Fibroblast of skin of scalp (primary cell): ENCODE measurements at regions not wholly inside any gene's neighbourhood (a gene's known extent, or its start where the extent isn't known, plus 50 kb on each side); places are given as distances from the start of the nearest gene placed in this dataset.

Source experiments
- DNase-seq: peaks from one replicate; pipeline ENCODE4 v3.0.0-alpha.2; 2013

- DNase-seq: no peak
Measured at GRCh38 chr4:189420572-189420971, 520.1 kb upstream of the FRG1 start.

- no peak for DNase-seq
Measured at GRCh38 chr4:189436207-189436606, 504.5 kb upstream of the FRG1 start.

GRCh38 chr4:189440716-189441115 is 500.0 kb upstream of the FRG1 start:
- no peak for DNase-seq

- DNase-seq: no peak
Measured at GRCh38 chr4:189443341-189443740, 497.3 kb upstream of the FRG1 start.

- no peak for DNase-seq
Measured at GRCh38 chr4:189445613-189446012, 495.1 kb upstream of the FRG1 start.

- DNase-seq: no peak
Measured at GRCh38 chr4:189463734-189464133, 476.9 kb upstream of the FRG1 start.

GRCh38 chr4:189494407-189494806 is 446.3 kb upstream of the FRG1 start:
- DNase-seq: no peak

- DNase-seq: no peak
Measured at GRCh38 chr4:189497516-189497915, 443.2 kb upstream of the FRG1 start.

GRCh38 chr4:189497996-189498395 is 442.7 kb upstream of the FRG1 start:
- DNase-seq: no peak

GRCh38 chr4:189498457-189498856 is 442.2 kb upstream of the FRG1 start:
- no peak for DNase-seq

- DNase-seq: no peak
Measured at GRCh38 chr4:189499696-189500095, 441.0 kb upstream of the FRG1 start.

GRCh38 chr4:189500970-189501369 is 439.7 kb upstream of the FRG1 start:
- no peak for DNase-seq

- no peak for DNase-seq
Measured at GRCh38 chr4:189502841-189503435, 437.7 kb upstream of the FRG1 start.

GRCh38 chr4:189504220-189504619 is 436.5 kb upstream of the FRG1 start:
- no peak for DNase-seq

- no peak for DNase-seq
Measured at GRCh38 chr4:189505380-189505779, 435.3 kb upstream of the FRG1 start.

GRCh38 chr4:189506080-189506479 is 434.6 kb upstream of the FRG1 start:
- DNase-seq: no peak

- DNase-seq: peak; percentile 21
Measured at GRCh38 chr4:189507060-189507459, 433.6 kb upstream of the FRG1 start.

GRCh38 chr4:189510601-189511000 is 430.1 kb upstream of the FRG1 start:
- DNase-seq: no peak

- no peak for DNase-seq
Measured at GRCh38 chr4:189511581-189511980, 429.1 kb upstream of the FRG1 start.

- no peak for DNase-seq
Measured at GRCh38 chr4:189513421-189513820, 427.3 kb upstream of the FRG1 start.

GRCh38 chr4:189514209-189514608 is 426.5 kb upstream of the FRG1 start:
- no peak for DNase-seq

GRCh38 chr4:189516902-189517301 is 423.8 kb upstream of the FRG1 start:
- no peak for DNase-seq

- DNase-seq: no peak
Measured at GRCh38 chr4:189519186-189519585, 421.5 kb upstream of the FRG1 start.

GRCh38 chr4:189525304-189525703 is 415.4 kb upstream of the FRG1 start:
- DNase-seq: no peak

GRCh38 chr4:189530848-189531247 is 409.8 kb upstream of the FRG1 start:
- DNase-seq: no peak
